HEK293 (cell line): ENCODE measurements at regions not wholly inside any gene's neighbourhood (a gene's known extent, or its start where the extent isn't known, plus 50 kb on each side); places are given as distances from the start of the nearest gene placed in this dataset.

Experiments
- CTCF ChIA-PET: fragments of 350-600 bp; formaldehyde crosslinking; extraction: SDS; loops from one replicate; lab custom pipeline; 2021; ENCODE audit warnings: antibody characterized with exemption; lab: Yijun Ruan, JAX
- POLR2A ChIA-PET: fragments of 300-600 bp; formaldehyde crosslinking; extraction: SDS; loops from one replicate; lab custom pipeline; 2020; ENCODE audit warnings: antibody characterized with exemption, inconsistent platforms; lab: Yijun Ruan, JAX
- H3K27ac ChIP-seq: fragments of 200-500 bp; sonication (Bioruptor generic); 2 replicates; pipeline ENCODE4 v1.5.1; 2014; ENCODE audit warnings: low read depth, low read length, control low read depth, inconsistent platforms; ENCODE audit errors: extremely low read depth
- H3K36me3 ChIP-seq, 2 experiments: fragments of 200-500 bp in 1 of 2; sonication (Bioruptor generic) in 1 of 2; 1 replicate in 1 of 2; 2 replicates in 1 of 2; pipeline ENCODE4 v1.5.1; 2014 to 2017; ENCODE audit warnings: inconsistent platforms in 2 of 2, low read length in 2 of 2; ENCODE audit not compliant: control insufficient read depth in 2 of 2, insufficient read depth in 1 of 2
- H3K4me1 ChIP-seq: fragments of 200-500 bp; sonication (Bioruptor generic); 2 replicates; pipeline ENCODE4 v1.5.1; 2014; ENCODE audit warnings: mild to moderate bottlenecking, low read length, inconsistent platforms; ENCODE audit not compliant: control insufficient read depth, insufficient read depth
- H3K4me3 ChIP-seq: 2 replicates; pipeline ENCODE4 v1.5.1; 2011; ENCODE audit warnings: low read depth, mild to moderate bottlenecking, control low read depth, low read length, moderate library complexity
- H3K9me3 ChIP-seq: fragments of 200-500 bp; sonication (Bioruptor generic); 2 replicates; pipeline ENCODE4 v1.5.1; 2014; ENCODE audit warnings: low read depth, low read length, inconsistent platforms; ENCODE audit not compliant: control insufficient read depth, insufficient read depth
- BCL11A ChIP-seq: fragments of 450-650 bp; formaldehyde crosslinking; IDR thresholded peaks from 2 replicates; pipeline ENCODE4 v1.5.1; 2016; ENCODE audit warnings: low read depth, missing biosample characterization, missing genetic modification characterization
- BCL11B ChIP-seq: fragments of 450-650 bp; formaldehyde crosslinking; IDR thresholded peaks from 2 replicates; pipeline ENCODE4 v1.5.1; 2016; ENCODE audit warnings: low read depth, missing biosample characterization, missing genetic modification characterization
- GLIS2 ChIP-seq: fragments of 450-650 bp; formaldehyde crosslinking; IDR thresholded peaks from 2 replicates; pipeline ENCODE4 v1.5.1; 2016; ENCODE audit warnings: missing biosample characterization, missing genetic modification characterization
- KLF10 ChIP-seq: fragments of 450-650 bp; IDR thresholded peaks from 2 replicates; pipeline ENCODE4 v1.5.1; 2018; ENCODE audit warnings: missing biosample characterization, mild to moderate bottlenecking, missing genetic modification characterization
- TCF7L2 ChIP-seq: IDR thresholded peaks from 2 replicates; pipeline ENCODE4 v1.6.1; 2011; ENCODE audit warnings: low read depth, mild to moderate bottlenecking, inconsistent platforms, low read length, moderate library complexity, borderline replicate concordance
- ZBTB1 ChIP-seq: fragments of 450-650 bp; formaldehyde crosslinking; IDR thresholded peaks from 2 replicates; pipeline ENCODE4 v1.5.1; 2016; ENCODE audit warnings: missing biosample characterization, missing genetic modification characterization
- ZNF140 ChIP-seq: fragments of 450-650 bp; formaldehyde crosslinking; IDR thresholded peaks from 2 replicates; pipeline ENCODE4 v1.5.1; 2016; ENCODE audit warnings: missing biosample characterization, missing genetic modification characterization
- ZNF433 ChIP-seq: fragments of 450-650 bp; formaldehyde crosslinking; IDR thresholded peaks from 2 replicates; pipeline ENCODE4 v1.5.1; 2016; ENCODE audit warnings: missing biosample characterization, missing genetic modification characterization, low read depth
- ZNF560 ChIP-seq: fragments of 450-650 bp; formaldehyde crosslinking; IDR thresholded peaks from 2 replicates; pipeline ENCODE4 v1.5.1; 2017; ENCODE audit warnings: missing biosample characterization, missing genetic modification characterization, borderline replicate concordance
- TF ChIP-seq, protein P1 (sequence below): fragments of 450-650 bp; formaldehyde crosslinking; IDR thresholded peaks from 2 replicates; pipeline ENCODE4 v1.5.1; 2016; ENCODE audit warnings: missing biosample characterization, missing genetic modification characterization, borderline replicate concordance
- TF ChIP-seq, protein P2 (sequence below): fragments of 450-650 bp; IDR thresholded peaks from 2 replicates; pipeline ENCODE4 v1.5.1; 2018; ENCODE audit warnings: missing biosample characterization, missing genetic modification characterization
- TF ChIP-seq, protein P3 (sequence below): fragments of 450-650 bp; formaldehyde crosslinking; IDR thresholded peaks from 2 replicates; pipeline ENCODE4 v1.5.1; 2016; ENCODE audit warnings: missing biosample characterization, missing genetic modification characterization

DNA sequence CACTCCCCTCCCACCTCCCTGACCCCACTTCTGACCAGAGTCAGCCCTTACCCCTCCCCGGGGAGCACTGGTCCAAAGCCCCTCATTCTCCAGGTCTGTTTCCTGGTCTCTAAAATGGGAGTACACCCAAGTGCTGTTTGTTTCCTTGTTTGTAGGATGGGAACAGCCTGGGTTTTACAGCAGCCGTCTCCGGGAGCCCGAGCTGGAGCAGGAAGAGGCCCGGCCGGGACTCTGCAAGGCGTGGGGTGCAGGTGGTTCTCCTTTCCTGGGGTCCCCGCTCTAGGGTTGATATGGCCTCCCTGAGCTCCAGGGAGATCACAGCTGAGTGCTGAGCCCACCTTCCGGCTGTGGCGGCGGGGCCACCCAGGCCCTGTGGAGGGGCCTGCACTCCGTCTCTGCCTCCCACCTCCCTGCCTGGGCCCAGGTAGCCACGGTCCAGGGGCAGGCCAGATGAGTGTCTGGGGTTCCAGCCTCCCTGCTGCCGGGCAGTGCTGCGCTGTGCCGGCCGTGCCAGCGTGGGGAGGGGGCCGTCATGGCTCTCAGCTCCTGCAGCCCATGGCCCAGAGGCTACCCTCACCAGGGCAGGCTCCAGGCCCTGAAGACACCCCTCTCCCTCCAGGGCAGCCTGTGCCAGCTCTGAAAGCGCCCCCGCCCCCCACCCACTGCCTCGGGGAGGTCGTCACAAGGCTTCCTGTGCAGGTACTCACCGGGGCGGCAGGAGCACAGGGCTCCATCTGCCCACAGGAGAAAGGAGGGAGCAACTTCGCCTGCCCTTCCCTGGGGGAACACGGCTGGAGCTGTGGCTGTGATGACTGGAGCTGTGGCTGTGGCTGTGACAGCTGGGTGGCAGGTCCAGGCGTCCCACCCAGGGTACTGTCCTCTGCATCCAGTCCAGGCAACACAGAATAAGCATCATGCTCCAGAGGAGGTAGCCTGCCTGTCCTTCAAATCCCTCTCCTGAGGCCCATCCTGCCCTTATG lies 98.8 kb downstream of the ADRA2C start:
- no peak overlapping the region for H3K27ac ChIP-seq
- no peaks in the 10 kb centered on the region for H3K36me3 ChIP-seq
- TF ChIP-seq, protein P1, sequence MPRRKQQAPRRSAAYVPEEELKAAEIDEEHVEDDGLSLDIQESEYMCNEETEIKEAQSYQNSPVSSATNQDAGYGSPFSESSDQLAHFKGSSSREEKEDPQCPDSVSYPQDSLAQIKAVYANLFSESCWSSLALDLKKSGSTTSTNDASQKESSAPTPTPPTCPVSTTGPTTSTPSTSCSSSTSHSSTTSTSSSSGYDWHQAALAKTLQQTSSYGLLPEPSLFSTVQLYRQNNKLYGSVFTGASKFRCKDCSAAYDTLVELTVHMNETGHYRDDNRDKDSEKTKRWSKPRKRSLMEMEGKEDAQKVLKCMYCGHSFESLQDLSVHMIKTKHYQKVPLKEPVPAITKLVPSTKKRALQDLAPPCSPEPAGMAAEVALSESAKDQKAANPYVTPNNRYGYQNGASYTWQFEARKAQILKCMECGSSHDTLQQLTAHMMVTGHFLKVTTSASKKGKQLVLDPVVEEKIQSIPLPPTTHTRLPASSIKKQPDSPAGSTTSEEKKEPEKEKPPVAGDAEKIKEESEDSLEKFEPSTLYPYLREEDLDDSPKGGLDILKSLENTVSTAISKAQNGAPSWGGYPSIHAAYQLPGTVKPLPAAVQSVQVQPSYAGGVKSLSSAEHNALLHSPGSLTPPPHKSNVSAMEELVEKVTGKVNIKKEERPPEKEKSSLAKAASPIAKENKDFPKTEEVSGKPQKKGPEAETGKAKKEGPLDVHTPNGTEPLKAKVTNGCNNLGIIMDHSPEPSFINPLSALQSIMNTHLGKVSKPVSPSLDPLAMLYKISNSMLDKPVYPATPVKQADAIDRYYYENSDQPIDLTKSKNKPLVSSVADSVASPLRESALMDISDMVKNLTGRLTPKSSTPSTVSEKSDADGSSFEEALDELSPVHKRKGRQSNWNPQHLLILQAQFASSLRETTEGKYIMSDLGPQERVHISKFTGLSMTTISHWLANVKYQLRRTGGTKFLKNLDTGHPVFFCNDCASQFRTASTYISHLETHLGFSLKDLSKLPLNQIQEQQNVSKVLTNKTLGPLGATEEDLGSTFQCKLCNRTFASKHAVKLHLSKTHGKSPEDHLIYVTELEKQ: no peak
- peak; percentile 14; the same call in 1 of the 2 replicates for TF ChIP-seq GLIS2 (tag by site-specific recombination)
- TF ChIP-seq, all 188 proteins: peak for 1
- Histone ChIP-seq H3K4me3 (no peak overlapping the region), H3K9me3 (no peaks in the 10 kb centered on the region), H3K4me1 (no peaks in the 10 kb centered on the region)
- ChIA-PET CTCF (no interaction called here), POLR2A (no interaction called here)

DNA sequence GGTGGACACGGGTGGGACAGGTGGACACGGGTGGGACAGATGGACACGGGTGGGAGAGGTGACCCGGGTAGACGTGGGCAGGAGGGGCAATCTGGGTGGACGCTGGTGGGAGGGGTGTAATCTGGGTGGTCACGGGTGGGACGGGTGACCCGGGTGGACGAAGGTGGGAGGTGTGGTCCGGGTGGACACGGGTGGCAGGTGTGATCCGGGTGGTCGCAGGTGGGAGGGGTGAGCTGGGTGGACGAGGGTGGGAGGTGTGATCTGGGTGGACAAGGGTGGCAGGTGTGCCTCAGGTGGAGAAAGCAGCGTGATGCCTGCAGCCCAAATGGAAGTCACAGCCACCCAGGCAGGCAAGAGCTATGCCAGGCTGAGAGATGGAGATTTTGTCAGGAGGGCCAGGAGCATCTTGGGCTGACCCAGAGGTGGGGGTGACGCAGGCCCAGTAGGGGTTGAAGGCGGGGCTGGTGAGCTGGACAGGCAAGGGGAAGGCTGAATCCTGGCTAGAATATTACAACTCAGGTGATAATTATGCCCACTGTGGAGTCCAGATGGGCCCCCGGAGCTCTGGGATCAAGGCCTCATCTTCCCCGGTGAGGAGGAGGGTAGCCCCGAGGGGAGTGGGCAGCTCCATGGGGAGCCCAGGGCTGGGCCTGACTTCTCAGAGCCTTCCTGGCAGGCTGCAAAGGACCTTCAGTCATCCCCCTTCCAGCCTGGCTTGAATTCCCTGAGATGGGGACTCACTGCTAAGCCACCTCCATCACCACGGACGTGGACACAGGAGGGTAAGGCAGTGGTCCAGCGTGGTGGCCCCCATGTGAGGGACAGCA lies 100.0 kb downstream of the ADRA2C start:
- TF ChIP-seq ZNF140 (tag by site-specific recombination) (no peak), ZNF433 (tag by site-specific recombination) (no peak), BCL11A (tag by site-specific recombination) (0 out of 2 replicates have a peak, but pooled peaks have one; percentile 19), ZBTB1 (no peak), BCL11B (tag by site-specific recombination) (no peak)
- TF ChIP-seq, protein P2, sequence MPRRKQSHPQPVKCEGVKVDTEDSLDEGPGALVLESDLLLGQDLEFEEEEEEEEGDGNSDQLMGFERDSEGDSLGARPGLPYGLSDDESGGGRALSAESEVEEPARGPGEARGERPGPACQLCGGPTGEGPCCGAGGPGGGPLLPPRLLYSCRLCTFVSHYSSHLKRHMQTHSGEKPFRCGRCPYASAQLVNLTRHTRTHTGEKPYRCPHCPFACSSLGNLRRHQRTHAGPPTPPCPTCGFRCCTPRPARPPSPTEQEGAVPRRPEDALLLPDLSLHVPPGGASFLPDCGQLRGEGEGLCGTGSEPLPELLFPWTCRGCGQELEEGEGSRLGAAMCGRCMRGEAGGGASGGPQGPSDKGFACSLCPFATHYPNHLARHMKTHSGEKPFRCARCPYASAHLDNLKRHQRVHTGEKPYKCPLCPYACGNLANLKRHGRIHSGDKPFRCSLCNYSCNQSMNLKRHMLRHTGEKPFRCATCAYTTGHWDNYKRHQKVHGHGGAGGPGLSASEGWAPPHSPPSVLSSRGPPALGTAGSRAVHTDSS (tag by site-specific recombination): no peak
- TF ChIP-seq, all 188 proteins: peak for 1

DNA sequence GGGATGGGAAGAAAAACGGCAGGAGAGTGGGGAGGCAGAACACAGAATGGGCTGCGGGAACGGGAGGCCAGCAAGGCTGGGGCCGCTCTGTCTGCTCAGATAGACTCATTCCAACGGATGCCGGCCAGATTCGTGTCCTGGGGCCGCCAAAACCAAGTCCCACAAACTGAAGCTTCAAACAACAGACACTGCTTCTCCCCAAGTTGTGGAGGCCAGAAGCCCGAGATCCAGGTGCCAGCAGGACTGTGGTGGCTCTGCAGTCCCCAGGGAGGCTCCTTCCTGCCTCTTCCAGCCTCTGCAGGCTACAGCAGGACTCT lies 100.6 kb downstream of the ADRA2C start:
- no peaks in the 10 kb centered on the region for H3K9me3 ChIP-seq
- no peaks in the 10 kb centered on the region for H3K4me1 ChIP-seq
- ChIA-PET POLR2A (no interaction called here), CTCF (no interaction called here)
- H3K36me3 ChIP-seq: no peaks in the 10 kb centered on the region
- H3K4me3 ChIP-seq: no peak overlapping the region
- TF ChIP-seq TCF7L2: no peak
- no peak for TF ChIP-seq KLF10 (tag by site-specific recombination)
- no peak for TF ChIP-seq ZNF560 (tag by site-specific recombination)
- TF ChIP-seq, protein P3, sequence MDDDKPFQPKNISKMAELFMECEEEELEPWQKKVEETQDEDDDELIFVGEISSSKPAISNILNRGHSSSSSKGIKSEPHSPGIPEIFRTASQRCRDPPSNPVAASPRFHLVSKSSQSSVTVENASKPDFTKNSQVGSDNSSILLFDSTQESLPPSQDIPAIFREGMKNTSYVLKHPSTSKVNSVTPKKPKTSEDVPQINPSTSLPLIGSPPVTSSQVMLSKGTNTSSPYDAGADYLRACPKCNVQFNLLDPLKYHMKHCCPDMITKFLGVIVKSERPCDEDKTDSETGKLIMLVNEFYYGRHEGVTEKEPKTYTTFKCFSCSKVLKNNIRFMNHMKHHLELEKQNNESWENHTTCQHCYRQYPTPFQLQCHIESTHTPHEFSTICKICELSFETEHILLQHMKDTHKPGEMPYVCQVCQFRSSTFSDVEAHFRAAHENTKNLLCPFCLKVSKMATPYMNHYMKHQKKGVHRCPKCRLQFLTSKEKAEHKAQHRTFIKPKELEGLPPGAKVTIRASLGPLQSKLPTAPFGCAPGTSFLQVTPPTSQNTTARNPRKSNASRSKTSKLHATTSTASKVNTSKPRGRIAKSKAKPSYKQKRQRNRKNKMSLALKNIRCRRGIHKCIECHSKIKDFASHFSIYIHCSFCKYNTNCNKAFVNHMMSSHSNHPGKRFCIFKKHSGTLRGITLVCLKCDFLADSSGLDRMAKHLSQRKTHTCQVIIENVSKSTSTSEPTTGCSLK: no peak
- TF ChIP-seq, all 188 proteins: peak for 0
- H3K27ac ChIP-seq: no peak overlapping the region

More for the DNA sequence above, 100.0 kb downstream of the ADRA2C start:
- Histone ChIP-seq H3K9me3 (no peaks in the 10 kb centered on the region), H3K4me3 (no peak overlapping the region), H3K4me1 (no peaks in the 10 kb centered on the region), H3K27ac (no peak overlapping the region), H3K36me3 (no peaks in the 10 kb centered on the region)
- POLR2A ChIA-PET: no interaction called here
- CTCF ChIA-PET: no interaction called here
